Heart left ventricle (tissue), 16 donors: ENCODE measurements at regions not wholly inside any gene's neighbourhood (a gene's known extent, or its start where the extent isn't known, plus 50 kb on each side); places are given as distances from the start of the nearest gene placed in this dataset.

Source experiments
- ATAC-seq, 4 donors: fragments of 200-7000 bp; cut with Tn5 transposase; one replicate each; pipeline ENCODE4 v1.9.1; 2020 to 2022; ENCODE audit warnings: moderate library complexity in 4 of 4, mild to moderate bottlenecking in 3 of 4, moderate number of reproducible peaks in 1 of 4
- DNase-seq, 5 donors: peaks; one replicate each; pipeline ENCODE4 v3.0.0-alpha.2; 2020
- H3K27ac ChIP-seq, 12 donors: fragments of 200-600 bp; sonication (generic) in 4 of 12; one replicate each; pipeline versions ENCODE4 v1.5.0 to v1.8.0; 2016 to 2022; ENCODE audit warnings: mild to moderate bottlenecking in 2 of 12
- H3K27me3 ChIP-seq, 9 donors: fragments of 200-600 bp; sonication (generic) in 2 of 9; one replicate each; pipeline versions ENCODE4 v1.5.1 to v1.8.0; 2016 to 2022; ENCODE audit warnings: mild to moderate bottlenecking in 3 of 9
- H3K36me3 ChIP-seq, 9 donors: fragments of 200-600 bp; sonication (generic) in 2 of 9; one replicate each; pipeline versions ENCODE4 v1.5.0 to v1.8.0; 2018 to 2022; ENCODE audit warnings: mild to moderate bottlenecking in 2 of 9
- H3K4me1 ChIP-seq, 12 donors: fragments of 200-600 bp; sonication (generic) in 4 of 12; one replicate each; pipeline versions ENCODE4 v1.5.0 to v1.8.0; 2016 to 2022; ENCODE audit warnings: mild to moderate bottlenecking in 3 of 12
- H3K4me3 ChIP-seq, 12 donors: fragments of 200-600 bp; sonication (generic) in 4 of 12; one replicate each; pipeline versions ENCODE4 v1.5.0 to v1.8.0; 2017 to 2022; ENCODE audit warnings: mild to moderate bottlenecking in 9 of 12, moderate library complexity in 4 of 12
- H3K9me3 ChIP-seq, 12 donors: fragments of 200-600 bp; sonication (generic) in 4 of 12; one replicate each; pipeline versions ENCODE4 v1.5.0 to v1.8.0; 2016 to 2022; ENCODE audit warnings: mild to moderate bottlenecking in 1 of 12
- CTCF ChIP-seq, 12 donors: fragments of 200-600 bp; sonication (generic) in 4 of 12; IDR thresholded peaks; one replicate each; pipeline versions ENCODE4 v1.5.0 to v1.8.0; 2018 to 2022; ENCODE audit warnings: antibody characterized with exemption in 12 of 12, mild to moderate bottlenecking in 5 of 12
- POLR2A ChIP-seq, 2 donors: fragments of 450-650 bp; IDR thresholded peaks; one replicate each; pipeline ENCODE4 v1.6.1; 2017; ENCODE audit warnings: antibody characterized with exemption in 2 of 2, mild to moderate bottlenecking in 2 of 2, moderate library complexity in 2 of 2
- WGBS, 4 donors: extraction: QIAGEN DNeasy Blood & Tissue Kit in 2 of 4; methylation state at CpG; one replicate each; pipeline versions ENCODE4 v1.1.5 to v1.1.7; 2013 to 2018; 5-methylcytosine and 5-hydroxymethylcytosine counted together
- intact Hi-C, 10 donors: fragments of 100-400 bp; cut with DNase I; formaldehyde crosslinking; loops; one replicate each; pipeline versions ENCODE4 v1.11.1 to v1.14.2; 2022
- donor health status: ischemic (EF 13 %, LVEDD 7.1; RV severe dilation, severe dysfunction).
- donor health status: healthy with polysubstance abuse.
- donor health status: DM: no; HTN: yes; CAD: no.
- donor health status: DM: no; HTN: no; CAD: no.
- donor health status: ischemic (EF 25% LVEDD 6.9; RV normal size, moderate dysfunction).
- donor health status: ischemic (EF 25% LVEDD 5.7; RV mildly dilated, moderate dysfunction).
- donor health status: healthy.
- donor health status: DM: yes; HTN: yes; CAD: no.
- donor health status: ischemic (EF 35%, LVEDD 5.7; RV mildly dilated, moderate dysfunction).
- donor health status: nonischemic (EF 11% LVEDD 7.7; RV severe dilation, severe dysfunction).
- donor health status: DM: yes; HTN: yes; CAD: no.
- donor health status: PGD.
- donor health status: ischemic (EF 29% LVEDD 5.4; RV normal size, mild dysfunction).
- donor health status: nonischemic (EF 23%, LVEDD 6.1; RV moderate dilation, normal function).

- H3K9me3 ChIP-seq, result no peaks in the 10 kb centered on the region
- no peaks in the 10 kb centered on the region for H3K36me3 ChIP-seq
- ATAC-seq, result no peak
- no peak for TF ChIP-seq CTCF (IDR thresholded peaks at IDR 0.05)
- TF ChIP-seq POLR2A (IDR thresholded peaks at IDR 0.05), result no peak
- no peak overlapping the region for H3K4me3 ChIP-seq
- intact Hi-C loops, result loop anchor here in 1 of 10 donors (5.0 kb wide), 1 partner anchor 35 kb away; no protein-coding TSS in a partner anchor
- DNase-seq, result no peak
- 89 to 92% (median 89%) methylated on average over 2 of the region's 2 CpGs for WGBS, 4 donors
- H3K4me1 ChIP-seq, result peaks cover 0 to 24% (median 2%) of the 10 kb centered on the region in 12 donors
- H3K27ac ChIP-seq, result peak overlapping the region in 3 of 12 donors; percentile 6 to 57 (median 49)
- H3K27me3 ChIP-seq, result no peaks in the 10 kb centered on the region
These were observed 54.5 kb upstream of the BOC start for GRCh38 chr3:113156816-113157333.

GRCh38 chr3:113157408-113158030 is 53.8 kb upstream of the BOC start:
- Histone ChIP-seq H3K4me3 (no peak overlapping the region), H3K36me3 (no peaks in the 10 kb centered on the region), H3K27ac (peak overlapping the region in 4 of 12 donors; percentile 38 to 57 (median 44)), H3K27me3 (no peaks in the 10 kb centered on the region), H3K4me1 (peaks cover 0 to 18% (median 0%) of the 10 kb centered on the region in 12 donors), H3K9me3 (no peaks in the 10 kb centered on the region)
- DNase-seq (peak in 3 of 5 donors; percentile 33 to 47 (median 40)), ATAC-seq (peak in 2 of 4 donors; percentile 37 to 69)
- intact Hi-C loops, result loop anchor here in 1 of 10 donors (5.0 kb wide), 1 partner anchor 35 kb away; no protein-coding TSS in a partner anchor
- WGBS, 4 donors, result 66 to 85% (median 78%) methylated on average over 3 of the region's 3 CpGs
- TF ChIP-seq CTCF (IDR thresholded peaks at IDR 0.05) (no peak), POLR2A (IDR thresholded peaks at IDR 0.05) (no peak)

- peaks cover 0 to 13% (median 0%) of the 10 kb centered on the region in 12 donors for H3K4me1 ChIP-seq
These were observed 53.2 kb upstream of the BOC start for GRCh38 chr3:113158171-113158570.

More at GRCh38 chr3:113158171-113158570, 53.2 kb upstream of the BOC start:
- H3K4me3 ChIP-seq, result no peak overlapping the region
- intact Hi-C loops, result loop anchor here in 1 of 10 donors (5.0 kb wide), 1 partner anchor 34 kb away; no protein-coding TSS in a partner anchor
- DNase-seq (no peak), ATAC-seq (no peak)
- TF ChIP-seq CTCF (IDR thresholded peaks at IDR 0.05) (no peak), POLR2A (IDR thresholded peaks at IDR 0.05) (no peak)
- 72 to 88% (median 79%) methylated on average over 4 of the region's 4 CpGs for WGBS, 4 donors
- no peaks in the 10 kb centered on the region for H3K9me3 ChIP-seq
- no peaks in the 10 kb centered on the region for H3K36me3 ChIP-seq
- H3K27ac ChIP-seq, result peak overlapping the region in 4 of 12 donors; percentile 38 to 57 (median 44)
- H3K27me3 ChIP-seq, result no peaks in the 10 kb centered on the region
